ENCODE measurements at regions not wholly inside any gene's neighbourhood (a gene's known extent, or its start where the extent isn't known, plus 50 kb on each side); places are given as distances from the start of the nearest gene placed in this dataset.

- Histone ChIP-seq H3K9me3 (no peaks in the 10 kb centered on the region), H3K4me1 (ENCODE audit: control insufficient read depth in 1 of 2, extremely low read depth in 1 of 2, insufficient read depth in 2 of 2, low read length in 2 of 2) (no peaks in the 10 kb centered on the region), H3K27ac (ENCODE audit: low read length) (no peak overlapping the region), H3K4me3 (ENCODE audit: control insufficient read depth in 1 of 2, extremely low read depth in 1 of 2, low read length in 1 of 2) (no peak overlapping the region), H3K27me3 (replicated peaks in 1 of 2; ENCODE audit: control insufficient read depth in 2 of 2, extremely low read depth in 1 of 2, insufficient read depth in 2 of 2, low read length in 1 of 2) (no peaks in the 10 kb centered on the region), H3K36me3 (ENCODE audit: control insufficient read depth in 2 of 2, extremely low read depth in 1 of 2, insufficient read depth in 1 of 2, low read length in 1 of 2) (no peaks in the 10 kb centered on the region)
- H3K9me3 Mint-ChIP-seq: peaks cover 3 to 10% (median 10%) of the 10 kb centered on the region in 3 donors
- no peak overlapping the region for H3K27ac Mint-ChIP-seq
- no peaks in the 10 kb centered on the region for H3K36me3 Mint-ChIP-seq
- ATAC-seq (replicated peaks in 1 of 4): no peak
- CTCF ChIA-PET: no interaction called here
- POLR2A ChIA-PET: no interaction called here
- DNase-seq: no peak
- no peak overlapping the region for H3K4me3 Mint-ChIP-seq
- no peaks in the 10 kb centered on the region for H3K27me3 Mint-ChIP-seq
- H3K4me1 Mint-ChIP-seq: no peaks in the 10 kb centered on the region
- WGBS (ENCODE audit: insufficient coverage): no CpG with 5 or more reads among the region's 1 CpG
These were observed 335.0 kb upstream of the KYNU start for GRCh38 chr2:142542431-142542910.

- WGBS (ENCODE audit: insufficient coverage): no CpG with 5 or more reads among the region's 6 CpGs
These were observed 340.5 kb upstream of the KYNU start for GRCh38 chr2:142536966-142537365.

GRCh38 chr2:142536492-142536891, 341.0 kb upstream of the KYNU start:
- Histone ChIP-seq H3K4me1 (ENCODE audit: control insufficient read depth in 1 of 2, extremely low read depth in 1 of 2, insufficient read depth in 2 of 2, low read length in 2 of 2) (no peaks in the 10 kb centered on the region), H3K36me3 (ENCODE audit: control insufficient read depth in 2 of 2, extremely low read depth in 1 of 2, insufficient read depth in 1 of 2, low read length in 1 of 2) (no peaks in the 10 kb centered on the region), H3K4me3 (ENCODE audit: control insufficient read depth in 1 of 2, extremely low read depth in 1 of 2, low read length in 1 of 2) (no peak overlapping the region), H3K27me3 (replicated peaks in 1 of 2; ENCODE audit: control insufficient read depth in 2 of 2, extremely low read depth in 1 of 2, insufficient read depth in 2 of 2, low read length in 1 of 2) (no peaks in the 10 kb centered on the region), H3K9me3 (no peaks in the 10 kb centered on the region), H3K27ac (ENCODE audit: low read length) (no peak overlapping the region)
- Mint-ChIP-seq H3K27ac (no peak overlapping the region), H3K36me3 (no peaks in the 10 kb centered on the region), H3K4me3 (no peak overlapping the region), H3K27me3 (no peaks in the 10 kb centered on the region), H3K9me3 (peaks cover 0 to 9% (median 6%) of the 10 kb centered on the region in 3 donors), H3K4me1 (no peaks in the 10 kb centered on the region)
- DNase-seq (no peak), ATAC-seq (replicated peaks in 1 of 4) (no peak)
- ChIA-PET POLR2A (no interaction called here), CTCF (no interaction called here)
- 92% methylated on average over 2 of the region's 6 CpGs for WGBS (ENCODE audit: insufficient coverage)

More at GRCh38 chr2:142536966-142537365, 340.5 kb upstream of the KYNU start:
- DNase-seq (no peak), ATAC-seq (replicated peaks in 1 of 4) (no peak)
- POLR2A ChIA-PET: interaction anchor here in 1 of 2 donors (0.6 kb wide), 1 partner anchor 213 kb away, joined by 3 read pairs; no protein-coding TSS in a partner anchor
- Histone ChIP-seq H3K36me3 (ENCODE audit: control insufficient read depth in 2 of 2, extremely low read depth in 1 of 2, insufficient read depth in 1 of 2, low read length in 1 of 2) (no peaks in the 10 kb centered on the region), H3K27me3 (replicated peaks in 1 of 2; ENCODE audit: control insufficient read depth in 2 of 2, extremely low read depth in 1 of 2, insufficient read depth in 2 of 2, low read length in 1 of 2) (no peaks in the 10 kb centered on the region), H3K4me3 (ENCODE audit: control insufficient read depth in 1 of 2, extremely low read depth in 1 of 2, low read length in 1 of 2) (no peak overlapping the region), H3K27ac (ENCODE audit: low read length) (no peak overlapping the region), H3K9me3 (no peaks in the 10 kb centered on the region), H3K4me1 (ENCODE audit: control insufficient read depth in 1 of 2, extremely low read depth in 1 of 2, insufficient read depth in 2 of 2, low read length in 2 of 2) (no peaks in the 10 kb centered on the region)
- peaks cover 0 to 9% (median 6%) of the 10 kb centered on the region in 3 donors for H3K9me3 Mint-ChIP-seq
- no peaks in the 10 kb centered on the region for H3K4me1 Mint-ChIP-seq
- no peaks in the 10 kb centered on the region for H3K36me3 Mint-ChIP-seq
- no peak overlapping the region for H3K4me3 Mint-ChIP-seq
- H3K27ac Mint-ChIP-seq: no peak overlapping the region
- CTCF ChIA-PET: no interaction called here
- H3K27me3 Mint-ChIP-seq: no peaks in the 10 kb centered on the region

GRCh38 chr2:142535311-142535710, 342.2 kb upstream of the KYNU start:
- H3K4me1 ChIP-seq (ENCODE audit: control insufficient read depth in 1 of 2, extremely low read depth in 1 of 2, insufficient read depth in 2 of 2, low read length in 2 of 2): no peaks in the 10 kb centered on the region
- ATAC-seq (replicated peaks in 1 of 4) (no peak), DNase-seq (no peak)
- no peak overlapping the region for H3K4me3 Mint-ChIP-seq
- H3K36me3 ChIP-seq (ENCODE audit: control insufficient read depth in 2 of 2, extremely low read depth in 1 of 2, insufficient read depth in 1 of 2, low read length in 1 of 2): no peaks in the 10 kb centered on the region
- no peaks in the 10 kb centered on the region for H3K27me3 ChIP-seq (replicated peaks in 1 of 2; ENCODE audit: control insufficient read depth in 2 of 2, extremely low read depth in 1 of 2, insufficient read depth in 2 of 2, low read length in 1 of 2)
- peaks cover 0 to 9% (median 4%) of the 10 kb centered on the region in 3 donors for H3K9me3 Mint-ChIP-seq
- POLR2A ChIA-PET: interaction anchor here in 1 of 2 donors (0.6 to 0.7 kb wide), 2 partner anchors 847 to 1844 kb away, joined by 7 read pairs; no protein-coding TSS in a partner anchor
- H3K36me3 Mint-ChIP-seq: no peaks in the 10 kb centered on the region
- CTCF ChIA-PET: interaction anchor here in 1 of 2 donors (0.6 to 0.7 kb wide), 3 partner anchors 56 to 339 kb away, joined by 3 to 6 read pairs (median 5); no protein-coding TSS in a partner anchor
- no peaks in the 10 kb centered on the region for H3K27me3 Mint-ChIP-seq
- no peak overlapping the region for H3K27ac Mint-ChIP-seq
- no peaks in the 10 kb centered on the region for H3K4me1 Mint-ChIP-seq
- no peak overlapping the region for H3K27ac ChIP-seq (ENCODE audit: low read length)
- H3K4me3 ChIP-seq (ENCODE audit: control insufficient read depth in 1 of 2, extremely low read depth in 1 of 2, low read length in 1 of 2): no peak overlapping the region
- no peaks in the 10 kb centered on the region for H3K9me3 ChIP-seq

GRCh38 chr2:142533177-142533576, 344.3 kb upstream of the KYNU start:
- H3K4me3 Mint-ChIP-seq: no peak overlapping the region
- WGBS (ENCODE audit: insufficient coverage): no CpG with 5 or more reads among the region's 5 CpGs
- no peaks in the 10 kb centered on the region for H3K9me3 ChIP-seq
- no peaks in the 10 kb centered on the region for H3K4me1 ChIP-seq (ENCODE audit: control insufficient read depth in 1 of 2, extremely low read depth in 1 of 2, insufficient read depth in 2 of 2, low read length in 2 of 2)
- H3K4me1 Mint-ChIP-seq: no peaks in the 10 kb centered on the region
- no peak overlapping the region for H3K27ac ChIP-seq (ENCODE audit: low read length)
- ATAC-seq (replicated peaks in 1 of 4): no peak
- DNase-seq: no peak
- no peaks in the 10 kb centered on the region for H3K27me3 ChIP-seq (replicated peaks in 1 of 2; ENCODE audit: control insufficient read depth in 2 of 2, extremely low read depth in 1 of 2, insufficient read depth in 2 of 2, low read length in 1 of 2)
- H3K27me3 Mint-ChIP-seq: no peaks in the 10 kb centered on the region
- H3K27ac Mint-ChIP-seq: no peak overlapping the region
- ChIA-PET POLR2A (no interaction called here), CTCF (no interaction called here)
- no peak overlapping the region for H3K4me3 ChIP-seq (ENCODE audit: control insufficient read depth in 1 of 2, extremely low read depth in 1 of 2, low read length in 1 of 2)
- no peaks in the 10 kb centered on the region for H3K36me3 ChIP-seq (ENCODE audit: control insufficient read depth in 2 of 2, extremely low read depth in 1 of 2, insufficient read depth in 1 of 2, low read length in 1 of 2)
- H3K36me3 Mint-ChIP-seq: no peaks in the 10 kb centered on the region
- H3K9me3 Mint-ChIP-seq: peaks cover 4 to 5% (median 4%) of the 10 kb centered on the region in 3 donors

- no peak for DNase-seq
- Mint-ChIP-seq H3K36me3 (no peaks in the 10 kb centered on the region), H3K9me3 (peaks cover 0 to 4% (median 3%) of the 10 kb centered on the region in 3 donors), H3K4me1 (no peaks in the 10 kb centered on the region), H3K27ac (no peak overlapping the region), H3K4me3 (no peak overlapping the region), H3K27me3 (no peaks in the 10 kb centered on the region)
- WGBS (ENCODE audit: insufficient coverage): 43% methylated on average over 3 of the region's 4 CpGs
- H3K9me3 ChIP-seq: no peaks in the 10 kb centered on the region
- no peaks in the 10 kb centered on the region for H3K4me1 ChIP-seq (ENCODE audit: control insufficient read depth in 1 of 2, extremely low read depth in 1 of 2, insufficient read depth in 2 of 2, low read length in 2 of 2)
- no peaks in the 10 kb centered on the region for H3K27me3 ChIP-seq (replicated peaks in 1 of 2; ENCODE audit: control insufficient read depth in 2 of 2, extremely low read depth in 1 of 2, insufficient read depth in 2 of 2, low read length in 1 of 2)
- CTCF ChIA-PET: no interaction called here
- H3K27ac ChIP-seq (ENCODE audit: low read length): no peak overlapping the region
- H3K36me3 ChIP-seq (ENCODE audit: control insufficient read depth in 2 of 2, extremely low read depth in 1 of 2, insufficient read depth in 1 of 2, low read length in 1 of 2): no peaks in the 10 kb centered on the region
- no peak for ATAC-seq (replicated peaks in 1 of 4)
- POLR2A ChIA-PET: no interaction called here
- no peak overlapping the region for H3K4me3 ChIP-seq (ENCODE audit: control insufficient read depth in 1 of 2, extremely low read depth in 1 of 2, low read length in 1 of 2)
These were observed 346.1 kb upstream of the KYNU start for GRCh38 chr2:142531377-142531776.

- POLR2A ChIA-PET: no interaction called here
- DNase-seq: no peak
- Mint-ChIP-seq H3K27me3 (no peaks in the 10 kb centered on the region), H3K9me3 (peaks cover 0 to 8% (median 3%) of the 10 kb centered on the region in 3 donors), H3K4me3 (no peak overlapping the region), H3K36me3 (no peaks in the 10 kb centered on the region), H3K4me1 (no peaks in the 10 kb centered on the region), H3K27ac (no peak overlapping the region)
- no peak for ATAC-seq (replicated peaks in 1 of 4)
- Histone ChIP-seq H3K27ac (ENCODE audit: low read length) (no peak overlapping the region), H3K4me1 (ENCODE audit: control insufficient read depth in 1 of 2, extremely low read depth in 1 of 2, insufficient read depth in 2 of 2, low read length in 2 of 2) (no peaks in the 10 kb centered on the region), H3K4me3 (ENCODE audit: control insufficient read depth in 1 of 2, extremely low read depth in 1 of 2, low read length in 1 of 2) (no peak overlapping the region), H3K36me3 (ENCODE audit: control insufficient read depth in 2 of 2, extremely low read depth in 1 of 2, insufficient read depth in 1 of 2, low read length in 1 of 2) (no peaks in the 10 kb centered on the region), H3K9me3 (no peaks in the 10 kb centered on the region), H3K27me3 (replicated peaks in 1 of 2; ENCODE audit: control insufficient read depth in 2 of 2, extremely low read depth in 1 of 2, insufficient read depth in 2 of 2, low read length in 1 of 2) (no peaks in the 10 kb centered on the region)
- no CpG with 5 or more reads among the region's 3 CpGs for WGBS (ENCODE audit: insufficient coverage)
- CTCF ChIA-PET: no interaction called here
These were observed 351.7 kb upstream of the KYNU start for GRCh38 chr2:142525720-142526119.

Data from T-cell (primary cell).